KBM-7 (cell line): ENCODE measurements at regions not wholly inside any gene's neighbourhood (a gene's known extent, or its start where the extent isn't known, plus 50 kb on each side); places are given as distances from the start of the nearest gene placed in this dataset.

ENCODE experiments used
- DNase-seq: peaks from one replicate; pipeline ENCODE4 v3.0.0-alpha.2; 2015
- in situ Hi-C: fragments of 300-500 bp; cut with MboI; formaldehyde crosslinking; loops from 2 replicates; pipeline ENCODE4 v1.14.3; 2020; ENCODE audit warnings: low sequenced_read_pairs, low pct_unique_long_range_greater_than_20kb, mixed read lengths

DNA sequence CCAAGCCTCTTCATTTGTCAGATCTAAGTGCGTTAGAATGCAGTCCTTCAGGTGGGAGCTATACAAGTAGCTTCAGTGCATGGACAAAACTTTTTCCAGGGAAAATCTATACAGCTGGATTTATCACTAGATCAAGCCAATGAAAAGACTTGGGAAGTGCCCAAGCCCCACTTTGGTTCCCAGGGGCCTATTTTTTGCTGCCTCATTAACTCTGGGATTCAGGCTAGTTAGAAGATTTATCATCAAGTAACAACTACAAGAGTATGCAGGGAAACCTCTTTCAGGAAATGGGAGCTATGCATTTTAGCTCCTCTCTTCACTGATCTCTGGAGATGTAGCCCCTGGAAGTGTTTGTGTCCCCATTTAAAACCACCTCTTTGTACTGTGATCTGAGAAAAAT, 908.8 kb downstream of the SQOR start:
- no peak for DNase-seq
- in situ Hi-C loops = no loop called here

DNA sequence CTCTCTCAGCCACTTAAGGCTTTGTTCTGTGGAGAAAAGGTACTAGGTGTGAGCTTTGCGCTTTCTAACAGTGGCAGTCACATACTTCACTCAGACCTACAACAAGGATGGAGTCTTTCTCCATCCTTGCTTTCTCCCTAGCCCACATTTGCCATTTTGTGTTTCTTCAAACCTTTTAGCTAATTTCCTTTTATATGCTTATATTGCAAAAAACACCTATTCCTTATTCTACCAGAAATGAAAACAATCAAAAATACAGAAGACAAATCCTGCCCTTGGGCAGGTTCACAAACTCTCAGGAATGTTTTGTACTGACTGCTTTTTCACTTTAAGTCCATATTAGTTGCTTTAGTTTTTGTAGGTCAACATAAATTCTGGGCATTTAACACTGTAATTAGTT, 914.2 kb downstream of the SQOR start:
- in situ Hi-C loops = no loop called here
- DNase-seq = no peak

DNA sequence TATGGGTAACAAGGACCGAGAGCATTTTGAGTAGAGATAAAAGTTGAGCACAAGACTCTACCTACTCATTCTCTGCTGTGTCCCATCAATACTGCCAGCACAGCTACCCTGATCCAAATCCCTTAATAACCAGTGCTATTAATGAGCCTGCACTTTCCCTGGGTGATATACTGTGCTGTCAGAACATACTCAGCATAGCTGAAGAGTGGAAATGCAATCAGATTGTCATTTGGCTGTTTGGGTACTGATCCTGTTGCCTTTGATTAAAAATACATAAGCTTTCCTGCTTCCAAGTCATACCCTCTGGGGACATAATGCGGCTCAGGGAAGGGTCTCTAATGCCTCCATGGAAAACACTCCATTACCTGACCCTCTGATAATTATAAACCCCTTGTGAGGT, 917.5 kb downstream of the SQOR start:
- in situ Hi-C loops = no loop called here

DNA sequence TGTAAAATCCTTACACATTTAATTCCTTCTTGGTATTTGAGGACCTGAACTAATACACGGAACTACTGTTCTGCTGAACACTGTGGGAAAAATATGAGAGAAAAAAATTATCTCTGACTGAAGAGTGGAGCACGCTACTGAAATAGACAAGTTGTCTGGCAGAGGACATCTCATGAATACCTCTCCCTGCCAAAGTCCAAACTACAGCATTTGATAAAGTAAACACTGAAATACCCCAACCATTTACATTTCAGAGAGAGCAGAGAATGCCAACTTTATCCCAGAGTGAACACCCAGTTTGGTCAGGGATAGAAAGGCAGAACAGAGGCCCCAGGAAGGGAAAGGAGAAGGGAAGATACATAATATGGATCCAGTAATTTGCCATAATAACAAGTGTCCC, 920.7 kb downstream of the SQOR start:
- DNase-seq = no peak
- in situ Hi-C loops = no loop called here

More for the DNA sequence above, 917.5 kb downstream of the SQOR start:
- DNase-seq = no peak

DNA sequence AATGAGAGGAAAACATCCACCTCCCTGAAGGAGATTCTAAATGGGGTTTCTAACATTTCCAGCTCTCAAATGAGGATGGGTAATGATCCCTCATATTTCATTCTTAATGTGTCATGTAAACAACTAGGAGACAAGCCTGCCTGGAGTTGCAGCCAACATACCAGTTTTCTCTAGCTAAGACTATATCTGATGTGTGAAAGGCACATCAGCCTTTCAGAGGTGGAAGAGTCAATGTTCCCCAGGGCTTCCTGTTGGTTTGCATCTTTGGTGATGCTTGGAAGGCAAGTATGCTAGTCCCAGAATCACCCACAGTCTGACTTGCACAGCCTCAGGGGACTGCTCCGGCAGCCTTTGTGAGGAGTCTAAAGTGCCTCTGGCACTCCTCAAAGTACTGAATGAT, 921.2 kb downstream of the SQOR start:
- in situ Hi-C loops = no loop called here
- no peak for DNase-seq

DNA sequence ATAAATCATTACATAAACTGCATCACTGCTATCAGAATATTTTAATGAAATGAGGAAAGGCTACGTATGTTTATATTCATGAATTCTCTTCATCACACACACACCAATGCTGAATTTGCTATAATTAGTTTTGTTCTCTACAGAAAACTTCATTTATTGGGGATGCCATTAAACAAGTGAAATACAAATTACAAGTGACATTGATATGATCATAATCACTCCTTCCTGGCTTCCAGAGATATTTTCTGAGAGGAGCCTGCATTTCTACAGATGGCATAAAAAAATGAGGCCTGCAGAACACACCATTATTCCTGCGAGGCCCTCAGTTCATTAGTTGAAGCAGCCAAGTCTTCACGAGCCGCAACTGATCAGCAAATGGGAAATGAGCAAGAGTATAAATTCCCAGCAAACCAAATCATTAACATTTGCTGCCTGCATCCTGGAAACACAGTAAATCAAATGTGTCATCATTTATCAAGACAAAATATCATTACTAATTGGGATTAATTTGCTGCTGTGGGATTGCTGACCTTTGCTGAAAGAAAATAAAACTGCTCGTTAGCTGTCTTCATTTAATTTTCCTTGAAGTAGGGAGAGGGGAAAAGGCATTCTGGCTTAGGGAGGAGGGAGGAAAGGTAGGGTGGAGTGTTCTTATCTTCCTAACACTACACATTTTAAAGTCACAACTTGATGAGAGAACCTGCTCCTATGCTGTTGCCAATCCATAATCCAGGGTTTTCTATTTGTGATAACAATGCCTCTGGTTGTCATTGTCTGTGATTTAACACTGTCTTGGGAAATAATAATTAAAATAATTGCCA, 921.9 kb downstream of the SQOR start:
- no peak for DNase-seq
- in situ Hi-C loops = no loop called here

DNA sequence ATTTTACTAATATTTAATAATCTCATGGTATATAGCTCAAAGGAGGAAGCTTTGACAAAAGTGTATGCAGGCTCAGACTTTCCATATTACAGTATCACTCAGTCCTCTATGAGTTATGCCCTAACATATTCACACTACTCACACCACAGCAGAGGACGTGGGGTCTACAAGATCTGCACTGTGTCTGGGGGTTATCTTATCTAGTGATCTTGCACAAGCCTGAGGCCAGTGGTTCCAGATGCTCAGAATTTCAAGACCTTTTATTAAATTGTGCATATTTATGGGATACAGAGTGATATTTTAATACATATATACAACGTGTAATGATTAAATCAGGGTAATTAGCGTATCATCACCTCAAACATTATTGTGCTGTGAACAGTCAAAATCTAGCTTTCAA, 933.1 kb downstream of the SQOR start:
- DNase-seq = no peak
- in situ Hi-C loops = no loop called here

DNA sequence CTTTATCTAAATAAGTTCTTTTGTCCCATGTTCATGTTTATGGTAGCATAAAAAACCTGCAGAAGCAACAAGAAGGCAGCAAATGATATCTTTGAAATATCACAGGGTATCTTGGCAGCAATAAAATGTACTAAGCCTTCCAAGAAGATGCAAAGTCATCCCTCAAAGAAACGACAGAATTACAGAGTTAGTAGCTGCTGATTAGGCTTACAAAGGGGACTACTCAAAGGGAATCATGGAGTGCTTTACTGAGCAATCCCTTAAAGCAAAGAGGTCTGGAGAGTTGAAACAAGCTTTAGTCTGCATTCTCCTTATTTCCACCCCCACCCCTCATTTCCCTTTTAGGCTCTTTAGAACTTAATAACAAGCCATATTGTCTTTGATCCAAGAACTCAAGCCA, 935.0 kb downstream of the SQOR start:
- in situ Hi-C loops = no loop called here
- DNase-seq = no peak

DNA sequence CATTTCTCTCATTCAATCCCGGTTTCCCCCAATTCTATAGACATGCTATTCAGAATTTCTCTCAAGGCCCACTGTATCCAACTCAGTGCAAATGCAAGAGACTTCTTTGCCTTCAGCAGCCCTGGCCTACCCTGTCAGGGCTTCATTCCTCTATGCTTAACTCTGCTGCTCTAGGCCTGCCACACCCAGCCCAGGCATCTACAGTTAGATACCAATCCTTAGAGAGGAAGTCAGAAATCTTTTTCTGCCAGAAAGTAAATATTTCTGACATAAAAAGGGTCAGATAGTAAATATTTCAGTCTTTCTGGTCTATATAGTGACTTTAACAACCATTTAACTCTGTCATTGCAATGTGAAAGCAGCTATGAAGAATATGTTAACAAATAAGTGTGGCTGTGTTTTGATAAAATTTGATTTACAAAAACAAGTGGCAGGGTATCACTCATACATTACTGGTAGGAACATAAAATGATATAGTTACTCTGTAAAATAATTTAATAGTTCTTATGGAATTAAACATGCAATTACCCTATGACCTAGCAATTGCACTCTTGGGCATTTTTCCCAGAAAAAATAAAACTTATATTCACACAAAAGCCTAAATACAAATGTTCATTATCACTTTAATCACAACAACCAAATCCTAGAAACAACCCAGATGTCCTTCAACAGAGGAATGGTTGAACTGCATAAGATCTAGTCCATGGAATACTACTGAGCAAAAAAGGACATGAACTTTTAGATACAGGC, 942.0 kb downstream of the SQOR start:
- no peak for DNase-seq
- in situ Hi-C loops = no loop called here

DNA sequence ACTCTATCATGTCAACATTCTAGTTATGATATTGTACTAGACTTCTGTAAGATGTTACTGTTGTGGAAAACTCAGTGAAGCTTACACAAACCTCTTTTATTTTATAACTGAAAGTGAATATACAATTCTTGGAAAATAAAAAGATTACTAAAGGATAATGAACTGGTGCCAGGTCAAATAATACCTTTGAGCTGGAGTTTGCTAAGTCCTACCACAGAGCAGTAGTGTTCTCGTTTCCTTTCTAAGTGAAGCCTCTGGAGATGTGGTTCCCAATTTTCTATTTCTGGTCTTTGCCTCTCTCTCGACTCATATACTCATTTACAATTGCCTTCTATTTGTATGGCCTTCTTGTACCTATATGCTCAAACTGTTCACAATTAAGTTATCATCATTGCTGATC, 942.9 kb downstream of the SQOR start:
- in situ Hi-C loops = no loop called here
- no peak for DNase-seq

DNA sequence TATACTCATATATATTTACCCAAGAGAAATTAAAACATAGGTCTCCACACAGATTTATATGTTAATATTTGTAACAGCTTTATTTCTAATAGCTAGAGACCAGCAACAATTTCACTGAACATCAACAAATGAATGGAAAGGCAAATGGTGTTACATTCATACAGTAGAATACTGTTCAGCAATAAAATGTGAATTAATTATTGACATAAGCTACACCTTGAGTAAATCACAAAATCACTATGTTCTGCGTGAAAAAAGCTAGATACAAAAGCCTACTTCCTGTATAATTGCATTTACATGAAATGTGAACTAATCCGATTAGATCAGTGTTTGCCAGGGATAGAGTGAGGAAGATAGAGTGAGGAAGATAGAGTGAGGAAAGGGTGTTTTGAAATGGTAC, 945.7 kb downstream of the SQOR start:
- in situ Hi-C loops = no loop called here
- no peak for DNase-seq

DNA sequence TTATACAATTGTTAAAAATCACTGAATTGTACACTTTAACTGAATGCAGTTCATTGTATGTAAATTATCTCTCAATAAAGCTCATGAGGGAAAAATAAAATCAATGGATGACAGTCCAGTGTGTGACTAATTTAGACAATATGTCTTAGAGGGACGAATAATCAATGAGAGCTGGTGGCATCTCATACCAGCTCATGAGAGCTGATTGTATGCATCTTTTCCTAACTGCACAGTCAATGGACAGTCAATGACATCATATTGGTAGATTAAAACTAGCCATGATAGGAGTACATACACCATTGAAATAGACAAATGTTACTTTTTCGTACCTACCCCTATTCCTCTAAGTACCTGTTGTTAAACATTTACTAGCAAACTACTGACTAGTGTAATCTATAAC, 946.1 kb downstream of the SQOR start:
- DNase-seq = no peak
- in situ Hi-C loops = no loop called here

DNA sequence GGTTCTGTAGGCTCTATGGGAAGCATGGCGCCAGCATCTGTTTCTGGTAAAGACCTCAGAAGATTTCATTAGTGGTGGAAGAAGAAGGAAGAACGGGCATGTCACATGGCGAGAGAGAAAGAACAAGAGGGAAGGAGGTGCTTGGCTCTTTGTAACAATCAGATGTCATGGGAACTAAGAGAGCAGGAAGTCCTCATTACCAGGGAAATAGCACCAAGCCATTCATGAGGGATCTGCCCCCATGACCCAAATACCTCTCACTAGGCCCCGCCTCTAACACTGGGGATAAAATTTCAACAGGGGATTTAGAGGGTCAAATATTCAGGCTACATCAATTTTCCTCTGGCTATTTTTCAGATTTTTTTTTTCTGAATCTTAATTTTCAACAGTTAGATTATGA, 954.3 kb downstream of the SQOR start:
- no peak for DNase-seq
- in situ Hi-C loops = no loop called here

DNA sequence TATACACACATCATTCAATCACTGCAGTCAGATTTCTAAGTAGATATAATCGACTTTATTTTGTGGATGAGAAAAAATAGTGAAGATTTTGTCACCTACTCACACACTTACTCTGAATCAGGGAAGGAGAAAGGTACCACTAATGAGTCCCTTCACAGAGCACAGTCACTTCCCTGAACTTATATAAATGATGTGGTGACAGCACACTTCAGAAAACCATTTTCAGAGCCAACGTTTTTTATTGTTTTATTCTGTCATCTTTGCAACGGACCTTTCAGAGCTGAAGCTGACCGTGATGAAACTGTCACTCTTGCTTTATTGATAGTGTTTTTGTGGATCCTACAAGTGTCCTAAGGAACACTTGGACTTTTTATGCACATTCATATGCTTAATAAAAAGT, 956.6 kb downstream of the SQOR start:
- in situ Hi-C loops = no loop called here
- no peak for DNase-seq

DNA sequence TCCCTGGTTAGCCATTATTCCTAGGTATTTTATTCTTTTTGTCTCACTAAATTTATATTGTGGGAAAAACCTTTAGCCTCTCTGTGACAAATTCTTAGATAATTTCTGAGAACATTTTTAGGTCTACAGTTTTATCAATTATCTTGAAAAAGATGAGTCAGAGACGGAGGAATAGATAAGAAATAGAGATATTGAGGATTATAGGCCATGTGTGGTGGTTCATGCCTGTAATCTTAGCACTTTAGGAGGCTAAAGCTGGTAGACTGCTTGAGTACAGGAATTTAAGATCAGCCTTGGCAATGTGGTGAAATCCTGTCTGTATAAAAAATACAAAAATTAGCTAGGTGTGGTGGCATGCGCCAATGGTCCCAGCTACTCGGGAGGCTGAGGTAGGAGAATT, 960.2 kb downstream of the SQOR start:
- DNase-seq = no peak
- in situ Hi-C loops = no loop called here

DNA sequence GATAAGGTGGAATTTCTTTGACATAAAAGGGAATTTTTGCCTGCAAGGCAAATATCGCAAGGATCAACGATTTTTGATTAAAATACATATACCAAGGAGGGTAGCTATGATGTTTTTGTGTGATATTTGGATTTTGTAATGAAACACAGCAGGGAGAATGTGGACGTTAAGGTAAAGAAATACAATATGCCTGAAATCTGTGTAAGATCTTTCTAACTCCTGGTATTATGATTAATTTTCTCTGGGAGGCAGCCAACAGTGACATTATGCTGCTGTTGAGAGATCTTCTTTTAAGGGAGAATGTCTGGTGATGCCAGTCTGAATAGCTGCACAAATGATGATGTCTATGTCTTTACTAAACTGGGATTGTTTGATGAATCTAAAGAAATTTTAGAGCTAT, 972.2 kb downstream of the SQOR start:
- DNase-seq = no peak
- in situ Hi-C loops = no loop called here

DNA sequence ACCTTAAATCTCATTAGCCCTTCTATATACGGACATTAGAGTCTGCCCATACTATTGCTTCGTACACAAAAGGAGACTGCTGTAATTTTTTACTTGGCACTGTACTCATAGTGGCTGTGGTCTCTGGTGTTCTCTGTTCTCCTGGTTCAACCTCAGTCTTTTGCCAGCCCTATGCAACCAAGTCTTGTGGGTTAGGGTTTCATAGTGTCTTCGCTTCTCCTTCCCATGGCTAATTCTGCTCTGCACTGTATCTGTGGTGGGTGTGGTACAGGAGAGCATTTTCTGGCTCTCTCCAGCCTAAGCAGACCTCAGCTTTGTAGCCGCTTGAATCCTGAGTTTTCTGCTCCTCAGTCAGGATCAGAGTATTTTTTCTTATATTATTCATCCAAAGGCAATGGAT, 981.2 kb downstream of the SQOR start:
- DNase-seq = no peak
- in situ Hi-C loops = no loop called here

DNA sequence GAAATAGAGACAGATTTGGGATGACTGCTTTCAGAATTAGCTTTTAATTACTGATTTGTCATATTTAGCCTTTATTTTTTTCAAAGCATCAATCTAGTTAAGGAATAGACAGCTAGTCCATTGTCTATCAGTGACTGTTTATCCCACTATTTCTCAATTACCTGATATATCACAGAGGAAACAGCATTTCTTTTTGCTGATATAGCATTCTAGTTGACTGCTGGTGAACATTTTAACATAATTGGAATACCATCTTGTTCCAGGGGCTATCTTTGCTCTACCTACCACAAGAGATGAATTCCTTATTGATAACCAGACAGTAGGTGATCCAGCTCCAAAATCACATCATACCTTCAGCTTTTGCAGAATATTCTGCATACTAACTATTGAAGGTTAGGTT, 982.7 kb downstream of the SQOR start:
- in situ Hi-C loops = no loop called here
- no peak for DNase-seq

DNA sequence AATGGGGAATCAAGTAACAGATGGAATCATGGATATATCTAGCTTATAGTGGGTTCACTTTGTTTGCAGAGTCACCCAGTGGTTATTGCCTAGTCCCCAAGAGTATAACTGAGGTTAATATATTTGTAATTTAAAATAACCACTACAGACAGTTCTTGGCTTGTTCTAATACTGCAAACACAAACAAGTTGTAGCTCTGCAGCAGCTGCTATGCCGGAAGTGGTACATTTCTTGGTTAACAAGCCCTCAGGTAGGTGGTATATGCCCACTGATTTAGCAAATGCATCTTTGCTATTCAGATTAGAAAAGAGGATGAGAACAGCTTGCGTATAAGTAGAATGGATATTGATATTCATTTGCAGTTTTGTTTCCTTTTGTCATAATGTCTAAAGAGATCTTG, 984.2 kb downstream of the SQOR start:
- no peak for DNase-seq
- in situ Hi-C loops = no loop called here

DNA sequence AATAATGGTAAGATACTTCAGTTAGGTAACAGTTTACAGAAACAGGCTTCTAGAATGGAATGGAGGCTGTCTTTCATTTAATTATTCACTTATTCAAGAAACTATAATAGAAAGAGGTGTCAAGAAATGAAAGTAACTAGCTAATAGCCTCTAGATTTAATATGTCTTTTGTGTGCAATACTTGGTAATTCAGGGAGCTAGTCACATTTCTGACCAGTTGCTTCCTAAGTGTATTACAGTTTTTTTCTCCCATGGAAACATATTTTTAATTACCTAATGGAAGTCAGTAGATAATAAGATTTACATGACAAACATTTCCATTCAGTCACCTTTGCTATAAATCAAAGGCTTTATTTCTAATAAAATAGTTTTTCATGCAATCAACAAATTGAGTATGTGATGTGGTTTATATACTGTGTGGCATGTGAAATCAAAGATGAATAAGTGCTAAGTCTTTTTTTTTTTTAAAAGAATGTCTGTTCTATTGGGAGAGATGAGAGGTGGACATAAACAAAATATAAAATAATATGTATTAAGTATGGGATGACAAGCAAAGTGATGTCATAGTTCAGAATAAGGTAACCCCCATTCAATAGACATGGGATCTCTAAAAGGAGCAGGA, 985.7 kb downstream of the SQOR start:
- no peak for DNase-seq
- in situ Hi-C loops = no loop called here
